ENCODE measurements at regions not wholly inside any gene's neighbourhood (a gene's known extent, or its start where the extent isn't known, plus 50 kb on each side); places are given as distances from the start of the nearest gene placed in this dataset.

DNA sequence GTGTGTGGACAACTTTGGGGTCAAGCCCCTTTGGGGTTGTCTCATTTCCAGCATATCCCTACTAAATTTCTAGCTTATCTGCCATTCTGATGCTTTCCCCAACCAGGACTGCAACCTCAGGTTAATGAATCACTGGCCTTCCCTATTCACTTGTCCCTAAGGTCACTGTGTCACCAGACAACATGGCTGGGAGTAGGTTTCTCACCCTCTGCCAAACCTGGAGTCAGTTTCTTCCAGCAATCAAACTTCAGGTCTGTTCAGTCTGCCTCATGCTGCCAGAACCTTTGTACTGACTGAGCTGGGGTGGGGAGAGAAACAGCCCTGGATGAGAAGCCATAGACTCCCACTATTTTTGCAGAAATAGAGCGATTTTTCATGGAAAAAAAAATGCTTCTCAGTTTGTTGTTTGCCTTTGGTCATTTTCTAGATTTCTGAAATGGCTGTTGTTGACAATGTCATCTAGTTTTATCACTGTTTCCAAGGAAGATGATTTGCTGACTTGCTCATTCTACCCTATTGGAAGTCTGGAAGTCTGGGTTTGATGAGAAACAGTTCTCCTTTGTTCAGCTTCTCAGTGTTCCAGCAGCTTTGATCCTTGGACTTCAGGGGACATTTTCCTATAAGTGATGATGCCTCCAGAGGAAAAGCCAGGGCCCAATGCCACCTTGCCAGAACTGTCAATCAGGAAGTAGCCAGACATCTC is 74.8 kb upstream of the IL12A start:
- no peaks in the 10 kb centered on the region for H3K27me3 ChIP-seq (ENCODE audit: control insufficient read depth, insufficient read depth, low read length)
- H3K9ac ChIP-seq (ENCODE audit: low read depth, low read length): no peak overlapping the region
- peaks cover 25% of the 10 kb centered on the region for H3K4me1 ChIP-seq (ENCODE audit: control insufficient read depth, insufficient read depth, low read length)
- H3K36me3 ChIP-seq (ENCODE audit: insufficient read depth, low read length): no peaks in the 10 kb centered on the region
- H3K9me3 ChIP-seq (replicated peaks; ENCODE audit: low read length): no peaks in the 10 kb centered on the region
- H3K4me2 ChIP-seq (ENCODE audit: low read length): no peak overlapping the region
- H3K4me3 ChIP-seq (ENCODE audit: low read length): no peak overlapping the region

DNA sequence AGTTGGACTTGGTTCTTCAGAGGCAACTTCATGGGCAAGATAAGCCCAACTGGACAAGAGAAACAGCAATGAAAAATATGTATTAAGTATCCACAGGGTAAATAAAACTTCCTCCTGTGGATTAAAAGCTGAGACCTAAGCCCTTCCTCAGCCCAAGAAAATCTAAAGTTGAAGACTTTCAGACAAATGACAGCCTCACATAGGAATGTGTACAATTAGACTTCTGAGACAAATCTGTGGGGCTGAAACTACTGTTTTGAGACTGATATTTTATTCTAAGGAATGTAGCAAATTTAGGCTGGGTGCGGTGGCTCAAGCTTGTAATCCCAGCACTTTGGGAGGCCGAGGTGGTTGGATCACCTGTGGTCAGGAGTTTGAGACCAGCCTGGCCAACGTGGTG is 74.2 kb upstream of the IL12A start:
- H3K27me3 ChIP-seq (ENCODE audit: control insufficient read depth, insufficient read depth, low read length): no peaks in the 10 kb centered on the region
- no peak overlapping the region for H3K9ac ChIP-seq (ENCODE audit: low read depth, low read length)
- H3K4me1 ChIP-seq (ENCODE audit: control insufficient read depth, insufficient read depth, low read length): peaks cover 29% of the 10 kb centered on the region
- H3K4me2 ChIP-seq (ENCODE audit: low read length): no peak overlapping the region
- H3K4me3 ChIP-seq (ENCODE audit: low read length): no peak overlapping the region
- no peaks in the 10 kb centered on the region for H3K9me3 ChIP-seq (replicated peaks; ENCODE audit: low read length)
- H3K36me3 ChIP-seq (ENCODE audit: insufficient read depth, low read length): no peaks in the 10 kb centered on the region

DNA sequence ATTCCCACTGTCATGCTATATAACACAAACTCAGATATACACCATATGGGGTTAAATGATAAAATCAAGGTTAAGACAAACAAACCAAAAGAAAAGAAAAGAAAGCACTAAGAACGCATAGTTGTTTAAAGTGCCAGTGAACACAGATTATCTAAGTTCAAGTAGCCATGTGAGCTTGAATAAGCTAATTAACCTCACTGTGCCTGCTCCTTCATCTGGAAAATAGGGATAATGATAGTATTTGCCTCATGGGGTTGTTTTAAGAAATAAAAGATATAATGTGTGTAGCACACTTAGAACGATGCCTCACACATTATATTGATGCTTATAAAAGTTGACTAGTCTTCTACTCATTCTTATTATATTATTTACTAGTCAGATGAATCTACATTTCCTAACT is 72.6 kb upstream of the IL12A start:
- Histone ChIP-seq H3K4me1 (ENCODE audit: control insufficient read depth, insufficient read depth, low read length) (peaks cover 31% of the 10 kb centered on the region), H3K4me2 (ENCODE audit: low read length) (no peak overlapping the region), H3K4me3 (ENCODE audit: low read length) (no peak overlapping the region), H3K9me3 (replicated peaks; ENCODE audit: low read length) (no peaks in the 10 kb centered on the region), H3K9ac (ENCODE audit: low read depth, low read length) (no peak overlapping the region), H3K27me3 (ENCODE audit: control insufficient read depth, insufficient read depth, low read length) (no peaks in the 10 kb centered on the region), H3K36me3 (ENCODE audit: insufficient read depth, low read length) (no peaks in the 10 kb centered on the region)

DNA sequence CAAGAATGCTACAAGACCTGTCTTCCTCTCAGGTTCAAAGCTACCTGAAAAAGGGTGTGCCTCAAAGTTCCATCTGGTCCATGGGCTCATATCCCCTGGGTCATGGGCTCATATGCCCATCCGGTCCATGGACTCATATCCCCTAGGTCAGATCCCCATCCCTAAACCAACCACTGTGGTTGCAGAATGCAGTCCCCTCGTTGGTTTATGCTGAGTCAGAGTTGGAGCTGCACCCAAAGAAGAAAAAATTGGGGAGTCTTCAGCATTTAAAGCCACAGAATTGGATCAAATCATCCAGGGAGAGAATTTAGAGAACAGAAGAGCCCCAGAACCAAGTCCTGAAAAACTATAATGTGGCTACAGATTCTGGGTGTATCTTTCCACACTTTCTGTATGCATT is 71.5 kb upstream of the IL12A start:
- Histone ChIP-seq H3K9me3 (replicated peaks; ENCODE audit: low read length) (no peaks in the 10 kb centered on the region), H3K36me3 (ENCODE audit: insufficient read depth, low read length) (no peaks in the 10 kb centered on the region), H3K27me3 (ENCODE audit: control insufficient read depth, insufficient read depth, low read length) (no peaks in the 10 kb centered on the region), H3K4me3 (ENCODE audit: low read length) (no peak overlapping the region), H3K4me2 (ENCODE audit: low read length) (no peak overlapping the region), H3K4me1 (ENCODE audit: control insufficient read depth, insufficient read depth, low read length) (peaks cover 20% of the 10 kb centered on the region), H3K9ac (ENCODE audit: low read depth, low read length) (no peak overlapping the region)

DNA sequence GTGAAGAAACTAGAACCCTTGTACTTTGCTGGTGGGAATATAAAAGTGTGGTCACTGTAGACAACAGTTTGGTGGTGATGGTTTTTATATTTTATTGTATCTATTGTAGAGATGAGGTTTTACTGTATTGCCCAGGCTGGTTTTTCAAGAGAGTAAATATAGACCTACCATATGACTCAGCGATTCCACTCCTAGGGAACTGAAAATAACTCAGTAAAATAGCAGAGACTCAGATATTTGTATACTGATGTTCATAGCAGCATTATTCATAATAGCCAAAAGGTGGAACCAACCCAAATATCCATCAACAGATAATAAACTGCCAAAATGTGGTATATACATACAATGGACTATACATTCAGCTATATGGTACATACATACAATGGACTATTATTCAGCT is 68.8 kb upstream of the IL12A start:
- Histone ChIP-seq H3K36me3 (ENCODE audit: insufficient read depth, low read length) (no peaks in the 10 kb centered on the region), H3K4me1 (ENCODE audit: control insufficient read depth, insufficient read depth, low read length) (peaks cover 17% of the 10 kb centered on the region), H3K4me3 (ENCODE audit: low read length) (no peak overlapping the region), H3K9me3 (replicated peaks; ENCODE audit: low read length) (no peaks in the 10 kb centered on the region), H3K4me2 (ENCODE audit: low read length) (no peak overlapping the region), H3K9ac (ENCODE audit: low read depth, low read length) (no peak overlapping the region), H3K27me3 (ENCODE audit: control insufficient read depth, insufficient read depth, low read length) (no peaks in the 10 kb centered on the region)

DNA sequence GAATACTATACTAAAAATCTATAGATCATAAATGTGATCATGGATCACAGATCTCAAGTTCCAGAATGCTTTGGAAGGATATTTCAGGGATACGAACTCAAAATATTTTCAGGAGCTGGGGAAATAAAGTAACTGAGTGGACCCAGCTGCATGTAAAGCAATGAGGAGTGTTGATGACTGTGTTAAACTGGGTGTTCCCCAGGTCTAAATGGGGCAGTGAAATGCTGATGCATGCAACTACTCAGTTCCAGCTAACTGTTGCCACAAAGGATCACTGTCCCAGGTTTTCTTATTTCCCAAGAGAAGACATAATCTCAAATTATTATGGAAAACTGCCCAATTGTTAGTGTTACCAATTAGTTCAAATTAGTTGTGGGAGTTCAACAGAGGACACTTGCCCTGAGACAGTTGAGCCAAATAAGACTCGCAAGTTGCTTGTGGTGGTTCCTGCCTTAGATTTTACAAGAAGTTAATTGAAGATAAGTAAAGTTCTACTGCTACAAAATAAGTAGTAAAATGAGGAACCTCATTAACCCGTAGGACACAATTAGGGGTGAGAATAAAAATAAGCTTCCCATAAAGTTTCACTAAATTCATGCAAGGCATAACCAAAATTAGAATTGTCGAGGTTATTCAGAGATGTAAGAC is 66.3 kb upstream of the IL12A start:
- Histone ChIP-seq H3K36me3 (ENCODE audit: insufficient read depth, low read length) (no peaks in the 10 kb centered on the region), H3K9me3 (replicated peaks; ENCODE audit: low read length) (no peaks in the 10 kb centered on the region), H3K27me3 (ENCODE audit: control insufficient read depth, insufficient read depth, low read length) (no peaks in the 10 kb centered on the region), H3K9ac (ENCODE audit: low read depth, low read length) (no peak overlapping the region), H3K4me1 (ENCODE audit: control insufficient read depth, insufficient read depth, low read length) (peaks cover 20% of the 10 kb centered on the region), H3K4me3 (ENCODE audit: low read length) (no peak overlapping the region), H3K4me2 (ENCODE audit: low read length) (no peak overlapping the region)

DNA sequence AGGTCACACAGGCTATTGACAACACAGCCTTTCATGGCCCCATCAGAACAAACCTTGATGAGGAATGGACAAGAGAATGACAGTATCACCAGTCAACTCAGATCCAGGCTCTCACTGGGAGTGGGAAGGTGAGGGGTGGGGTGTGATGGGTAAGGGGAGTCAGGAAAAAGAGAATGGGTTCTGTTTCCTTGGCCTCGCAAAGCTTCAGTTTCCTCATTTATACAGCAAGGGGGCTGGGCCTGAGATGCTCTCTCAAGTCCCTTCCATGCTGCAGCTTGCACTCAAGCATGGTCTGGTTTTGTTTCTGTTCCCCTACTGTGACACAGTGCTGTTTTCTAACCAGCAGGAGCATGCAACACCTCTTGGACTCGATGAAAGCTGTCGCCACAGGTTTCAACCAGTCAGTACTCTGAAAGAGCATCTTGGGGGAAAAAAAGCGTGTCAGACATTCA is 65.7 kb upstream of the IL12A start:
- H3K27me3 ChIP-seq (ENCODE audit: control insufficient read depth, insufficient read depth, low read length): no peaks in the 10 kb centered on the region
- H3K4me2 ChIP-seq (ENCODE audit: low read length): no peak overlapping the region
- H3K9ac ChIP-seq (ENCODE audit: low read depth, low read length): no peak overlapping the region
- H3K4me3 ChIP-seq (ENCODE audit: low read length): no peak overlapping the region
- H3K9me3 ChIP-seq (replicated peaks; ENCODE audit: low read length): no peaks in the 10 kb centered on the region
- H3K36me3 ChIP-seq (ENCODE audit: insufficient read depth, low read length): no peaks in the 10 kb centered on the region
- peaks cover 26% of the 10 kb centered on the region for H3K4me1 ChIP-seq (ENCODE audit: control insufficient read depth, insufficient read depth, low read length)

DNA sequence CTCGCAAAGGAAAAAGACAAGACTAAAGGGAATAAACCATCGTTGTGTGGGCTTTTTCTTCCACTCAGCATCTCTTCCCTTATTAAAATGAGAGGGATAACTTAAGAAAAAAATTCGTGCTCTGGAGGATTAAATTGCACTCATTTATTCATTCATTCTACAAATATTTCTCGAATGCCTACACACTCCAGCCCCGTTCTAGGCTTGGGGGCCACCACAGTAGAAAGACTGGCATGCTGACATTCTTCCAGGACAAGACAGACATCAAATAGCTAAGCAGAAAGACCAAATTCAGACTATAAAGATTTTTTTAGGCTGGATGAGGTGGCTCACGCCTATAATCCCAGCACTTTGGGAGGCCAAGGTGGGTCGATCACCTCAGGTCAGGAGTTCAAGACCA is 65.3 kb upstream of the IL12A start:
- peaks cover 30% of the 10 kb centered on the region for H3K4me1 ChIP-seq (ENCODE audit: control insufficient read depth, insufficient read depth, low read length)
- H3K4me2 ChIP-seq (ENCODE audit: low read length): no peak overlapping the region
- no peaks in the 10 kb centered on the region for H3K9me3 ChIP-seq (replicated peaks; ENCODE audit: low read length)
- H3K9ac ChIP-seq (ENCODE audit: low read depth, low read length): no peak overlapping the region
- no peaks in the 10 kb centered on the region for H3K36me3 ChIP-seq (ENCODE audit: insufficient read depth, low read length)
- H3K27me3 ChIP-seq (ENCODE audit: control insufficient read depth, insufficient read depth, low read length): no peaks in the 10 kb centered on the region
- H3K4me3 ChIP-seq (ENCODE audit: low read length): no peak overlapping the region

DNA sequence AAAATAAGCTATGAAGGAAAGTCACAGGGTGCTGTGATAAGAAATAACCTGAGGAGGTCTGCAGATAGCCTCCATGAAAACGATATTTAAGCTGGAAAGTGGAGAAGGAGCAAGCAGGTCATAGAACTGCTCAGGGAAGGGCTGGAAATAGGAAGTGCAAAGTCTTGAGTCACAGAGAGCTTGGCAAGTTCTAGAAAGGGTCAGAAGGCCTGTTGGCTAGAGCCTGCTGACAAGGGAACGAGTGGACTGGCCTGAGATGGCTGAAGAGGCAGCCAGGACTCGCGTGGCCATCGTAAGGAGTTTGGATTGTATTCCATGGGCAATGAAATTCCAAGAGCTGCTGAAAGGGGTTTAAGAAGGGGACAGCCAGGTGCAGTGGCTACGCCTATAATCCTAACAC is 64.7 kb upstream of the IL12A start:
- Histone ChIP-seq H3K36me3 (ENCODE audit: insufficient read depth, low read length) (no peaks in the 10 kb centered on the region), H3K4me3 (ENCODE audit: low read length) (no peak overlapping the region), H3K9ac (ENCODE audit: low read depth, low read length) (no peak overlapping the region), H3K27me3 (ENCODE audit: control insufficient read depth, insufficient read depth, low read length) (no peaks in the 10 kb centered on the region), H3K4me2 (ENCODE audit: low read length) (no peak overlapping the region), H3K4me1 (ENCODE audit: control insufficient read depth, insufficient read depth, low read length) (peaks cover 34% of the 10 kb centered on the region), H3K9me3 (replicated peaks; ENCODE audit: low read length) (no peaks in the 10 kb centered on the region)

DNA sequence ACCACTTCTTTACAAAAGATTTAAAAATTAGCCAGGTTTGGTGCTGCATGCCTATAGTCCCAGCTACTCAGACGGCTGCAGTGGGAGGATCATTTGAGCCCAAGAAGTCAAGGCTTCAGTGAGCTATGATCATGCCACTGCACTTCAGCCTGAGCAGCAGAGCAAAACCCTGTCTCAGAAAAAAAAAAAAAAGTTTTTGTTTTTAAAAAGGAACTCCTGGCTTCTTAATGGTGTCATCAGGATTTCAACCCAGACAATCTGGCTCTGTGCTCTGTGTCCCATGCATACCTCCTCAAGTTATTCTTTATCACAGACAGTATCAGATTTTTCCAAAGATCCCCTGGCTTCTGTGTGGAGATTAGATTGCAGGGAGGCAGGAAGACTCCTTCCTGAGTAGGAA is 64.2 kb upstream of the IL12A start:
- Histone ChIP-seq H3K9ac (ENCODE audit: low read depth, low read length) (no peak overlapping the region), H3K27me3 (ENCODE audit: control insufficient read depth, insufficient read depth, low read length) (no peaks in the 10 kb centered on the region), H3K4me1 (ENCODE audit: control insufficient read depth, insufficient read depth, low read length) (peaks cover 34% of the 10 kb centered on the region)

DNA sequence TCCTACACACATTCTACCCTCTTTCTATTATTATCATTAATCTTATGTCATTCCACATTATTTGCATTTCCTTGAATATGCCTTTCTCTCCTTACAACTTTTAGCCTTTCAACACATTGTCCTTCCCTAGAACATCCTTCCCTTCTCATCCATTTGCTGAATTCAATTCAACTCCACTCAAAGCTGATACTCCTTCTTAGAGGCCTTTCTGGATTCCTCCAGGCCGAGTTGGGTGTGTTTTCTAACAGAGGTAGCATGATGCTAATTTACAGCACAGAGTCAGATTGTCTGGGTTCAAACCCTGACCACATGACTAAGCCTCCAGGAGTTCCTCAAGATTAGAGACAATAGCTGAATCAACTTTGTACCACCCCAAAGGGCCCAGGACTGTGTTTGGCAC is 63.4 kb upstream of the IL12A start:
- Histone ChIP-seq H3K36me3 (ENCODE audit: insufficient read depth, low read length) (no peaks in the 10 kb centered on the region), H3K27me3 (ENCODE audit: control insufficient read depth, insufficient read depth, low read length) (no peaks in the 10 kb centered on the region), H3K4me3 (ENCODE audit: low read length) (no peak overlapping the region), H3K9ac (ENCODE audit: low read depth, low read length) (no peak overlapping the region), H3K9me3 (replicated peaks; ENCODE audit: low read length) (no peaks in the 10 kb centered on the region), H3K4me2 (ENCODE audit: low read length) (no peak overlapping the region), H3K4me1 (ENCODE audit: control insufficient read depth, insufficient read depth, low read length) (peaks cover 36% of the 10 kb centered on the region)

More for the DNA sequence above, 64.2 kb upstream of the IL12A start:
- no peaks in the 10 kb centered on the region for H3K36me3 ChIP-seq (ENCODE audit: insufficient read depth, low read length)
- no peaks in the 10 kb centered on the region for H3K9me3 ChIP-seq (replicated peaks; ENCODE audit: low read length)
- H3K4me3 ChIP-seq (ENCODE audit: low read length): no peak overlapping the region
- H3K4me2 ChIP-seq (ENCODE audit: low read length): no peak overlapping the region

DNA sequence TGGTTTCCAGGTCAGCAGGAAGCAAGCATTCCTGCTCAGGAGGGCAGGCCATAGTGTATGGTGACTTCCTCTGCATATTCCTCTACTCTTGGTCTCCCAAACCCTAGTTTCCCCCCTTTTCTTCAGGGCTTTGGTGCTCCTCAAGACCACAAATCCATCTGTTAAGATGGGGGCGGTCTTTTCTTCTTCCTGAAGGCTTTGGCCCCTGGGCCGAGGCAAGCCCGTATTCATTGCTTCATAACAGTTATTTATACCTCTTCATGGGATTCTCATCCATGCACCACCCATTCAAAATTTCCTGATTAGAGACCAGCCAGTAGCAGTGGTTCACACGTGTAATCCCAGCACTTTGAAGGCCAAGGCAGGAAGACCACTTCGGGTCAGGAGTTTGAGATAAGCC is 62.1 kb upstream of the IL12A start:
- Histone ChIP-seq H3K4me2 (ENCODE audit: low read length) (no peak overlapping the region), H3K4me3 (ENCODE audit: low read length) (no peak overlapping the region), H3K27me3 (ENCODE audit: control insufficient read depth, insufficient read depth, low read length) (no peaks in the 10 kb centered on the region), H3K36me3 (ENCODE audit: insufficient read depth, low read length) (no peaks in the 10 kb centered on the region), H3K9me3 (replicated peaks; ENCODE audit: low read length) (no peaks in the 10 kb centered on the region), H3K9ac (ENCODE audit: low read depth, low read length) (no peak overlapping the region), H3K4me1 (ENCODE audit: control insufficient read depth, insufficient read depth, low read length) (peaks cover 35% of the 10 kb centered on the region)
